ENCODE measurements at regions not wholly inside any gene's neighbourhood (a gene's known extent, or its start where the extent isn't known, plus 50 kb on each side); places are given as distances from the start of the nearest gene placed in this dataset.

GRCh38 chr4:89661173-89661899, 175.6 kb downstream of the SNCA start (continued):
- no peak for TF ChIP-seq PCBP1 (IDR thresholded peaks at IDR 0.05; ENCODE audit: low read depth, low read length, poor library complexity, severe bottlenecking)
- no peak for TF ChIP-seq YBX1 (IDR thresholded peaks at IDR 0.05)
- TF ChIP-seq NCOA6 (IDR thresholded peaks at IDR 0.05): no peak
- TF ChIP-seq RBM17 (IDR thresholded peaks at IDR 0.05; ENCODE audit: borderline replicate concordance, low read depth, low read length): no peak
- TF ChIP-seq AFF4 (CRISPR knock-in tag; IDR thresholded peaks at IDR 0.05): no peak
- TF ChIP-seq RFX5 (IDR thresholded peaks at IDR 0.05; ENCODE audit: low read depth, low read length): no peak
- TF ChIP-seq ZNF778 (CRISPR knock-in tag; IDR thresholded peaks at IDR 0.05): no peak
